GM18870 (cell line): ENCODE measurements at regions not wholly inside any gene's neighbourhood (a gene's known extent, or its start where the extent isn't known, plus 50 kb on each side); places are given as distances from the start of the nearest gene placed in this dataset.

Source experiments
- ATAC-seq: cut with Tn5 transposase; IDR thresholded peaks from one replicate; pipeline ENCODE4 v1.9.1; 2021; ENCODE audit warnings: moderate library complexity; ENCODE audit not compliant: unreplicated experiment

DNA sequence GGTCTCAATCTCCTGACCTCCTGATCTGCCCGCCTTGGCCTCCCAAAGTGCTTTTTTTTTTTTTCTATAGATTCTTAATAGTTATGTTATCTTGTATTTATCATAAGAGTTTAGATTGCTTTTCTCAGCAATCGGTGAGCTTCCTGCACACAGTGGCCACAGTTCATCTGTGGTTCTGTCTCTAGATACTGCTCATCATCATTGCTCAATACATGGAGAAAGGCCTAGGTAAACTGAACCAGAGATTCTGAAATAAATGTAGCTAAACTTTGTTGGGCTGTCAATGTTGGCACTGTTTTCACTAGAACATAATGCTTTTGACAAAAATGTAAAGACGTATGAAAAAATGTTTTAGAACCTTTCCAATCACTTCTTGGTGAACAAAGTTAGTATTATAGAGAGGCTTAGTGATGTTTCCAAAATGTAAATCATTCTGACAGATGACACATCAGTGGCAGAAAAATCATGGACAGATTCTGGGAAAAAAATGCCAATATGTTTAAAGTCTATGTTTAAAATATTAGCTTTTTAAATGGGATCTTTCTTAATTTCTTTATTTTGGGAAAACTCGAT lies 50.0 kb upstream of the LIMCH1 start:
- ATAC-seq: no peak
